NCI-H69 (cell line): ENCODE measurements at regions not wholly inside any gene's neighbourhood (a gene's known extent, or its start where the extent isn't known, plus 50 kb on each side); places are given as distances from the start of the nearest gene placed in this dataset.
"Not testable (repeated sequence)": the region's sequence is repeated elsewhere in the genome, so short reads cannot be mapped to it uniquely, and the experiment has no call there.

ENCODE experiments used
- DNase-seq: peaks from one replicate; lab custom pipeline; 2025; lab: John Stamatoyannopoulos, UW

DNA sequence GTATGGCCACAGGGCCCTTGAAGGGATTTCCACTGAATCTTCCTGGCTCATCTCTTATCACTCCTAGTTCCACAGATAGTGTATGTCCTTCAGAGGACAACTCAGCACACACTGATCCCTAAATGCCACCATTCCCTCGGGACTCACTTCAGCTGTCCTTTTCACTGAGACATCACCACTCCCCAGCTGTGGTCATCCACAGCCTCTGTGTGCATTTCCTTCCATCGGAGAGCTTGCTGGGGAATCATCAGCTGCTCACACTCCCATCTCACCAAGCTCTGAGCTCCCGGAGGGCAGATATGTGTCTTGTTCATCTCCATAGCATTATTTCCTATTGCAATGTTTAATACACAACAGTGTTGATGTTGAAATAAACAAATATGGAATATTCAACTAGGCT, 759.5 kb downstream of the RNF144A start:
- no peak for DNase-seq

DNA sequence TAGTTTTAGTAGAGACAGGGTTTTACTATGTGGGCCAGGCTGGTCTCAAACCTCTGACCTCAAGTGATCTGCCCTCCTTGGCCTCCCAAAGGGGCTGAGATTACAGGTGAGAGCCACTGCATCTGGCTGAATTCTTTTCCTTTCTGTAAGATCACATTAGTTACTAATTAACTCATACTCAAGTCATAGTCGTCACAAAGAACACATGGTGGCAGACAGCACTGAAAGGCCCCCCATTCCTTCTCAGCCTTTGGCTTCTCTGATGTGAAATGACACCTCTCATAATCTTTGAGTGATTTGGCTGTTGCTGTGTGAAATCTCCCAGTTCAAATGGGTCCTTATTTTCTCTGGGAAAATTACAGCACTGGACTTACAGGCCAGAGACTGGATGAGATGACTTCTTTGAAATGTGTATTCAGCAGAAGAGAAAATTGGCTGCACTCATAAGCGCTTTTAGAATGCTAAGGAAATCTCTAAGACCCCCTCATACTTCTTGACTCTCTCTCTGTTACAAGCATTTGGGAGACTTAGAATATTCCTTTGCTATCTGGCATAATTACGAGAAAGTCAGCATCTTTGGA, 764.8 kb downstream of the RNF144A start:
- DNase-seq = no peak

DNA sequence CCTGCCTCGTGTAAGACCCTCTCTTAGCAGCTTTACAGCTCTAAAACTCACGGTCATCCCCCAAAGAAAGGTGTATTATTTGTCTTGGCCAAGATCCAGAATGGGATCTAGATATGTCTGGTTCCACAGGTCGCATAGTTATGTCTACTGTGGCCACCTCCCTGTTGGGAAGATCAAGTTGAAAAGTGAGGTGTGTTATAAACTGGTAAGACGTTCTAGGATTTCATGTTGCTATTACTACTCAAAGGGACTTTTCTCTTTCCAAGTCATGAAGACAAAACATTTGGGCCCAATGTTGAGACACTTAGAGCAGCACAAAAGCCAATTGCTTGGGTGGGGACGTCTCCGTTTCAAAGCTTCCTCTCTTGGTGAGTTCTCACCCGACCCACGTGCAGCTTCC, 766.0 kb downstream of the RNF144A start:
- DNase-seq = no peak

DNA sequence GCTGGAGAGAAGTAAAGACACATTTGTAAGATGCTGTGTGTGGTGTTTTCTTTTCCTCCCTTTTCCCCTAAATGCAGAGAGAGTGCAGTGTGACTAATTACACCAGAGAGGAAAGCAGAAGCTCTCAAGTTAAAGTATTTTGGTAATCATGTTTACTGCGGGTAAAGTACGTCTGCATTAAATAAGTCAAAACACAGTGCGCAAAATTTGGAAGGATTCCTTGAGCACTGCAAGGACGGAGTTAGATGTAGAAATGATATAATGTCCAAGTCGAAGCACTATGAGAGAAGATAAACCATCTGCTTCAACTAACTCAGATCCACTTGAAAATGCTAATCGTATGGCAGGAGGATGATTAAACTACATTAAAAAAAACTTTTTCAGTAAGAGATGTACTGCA, 766.5 kb downstream of the RNF144A start:
- no peak for DNase-seq

DNA sequence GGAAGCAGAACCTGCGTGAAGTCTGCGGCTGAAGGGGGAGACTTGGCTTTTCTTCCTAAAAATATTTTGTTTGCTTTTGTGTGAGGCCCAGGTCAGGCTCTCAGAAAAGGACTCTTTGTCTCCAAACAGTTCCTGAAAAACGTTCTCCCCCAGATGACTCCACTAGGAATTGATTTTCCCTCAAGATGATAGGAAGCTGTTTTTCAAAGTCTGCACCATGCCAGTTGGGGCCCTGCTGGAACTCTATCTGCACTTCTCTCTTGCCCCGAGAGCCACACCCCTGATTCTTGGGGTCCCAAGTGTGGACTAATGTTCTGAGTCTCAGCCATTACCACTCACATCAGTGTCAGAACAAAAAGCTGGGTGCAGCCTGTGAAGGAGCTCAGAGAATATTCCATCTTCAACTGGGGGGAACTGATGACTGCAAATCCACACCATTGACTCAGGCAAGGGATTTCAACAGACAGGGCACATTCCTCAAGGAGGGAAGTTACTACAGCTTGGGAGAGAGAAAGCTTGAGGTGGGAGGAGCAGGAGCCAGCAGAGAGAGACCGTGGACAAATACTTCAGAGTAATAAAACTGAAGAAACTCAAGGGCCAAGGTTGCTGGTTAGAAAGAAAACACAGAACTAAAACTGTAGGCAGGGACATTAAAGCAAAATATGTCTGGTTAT, 768.3 kb downstream of the RNF144A start:
- no peak for DNase-seq

DNA sequence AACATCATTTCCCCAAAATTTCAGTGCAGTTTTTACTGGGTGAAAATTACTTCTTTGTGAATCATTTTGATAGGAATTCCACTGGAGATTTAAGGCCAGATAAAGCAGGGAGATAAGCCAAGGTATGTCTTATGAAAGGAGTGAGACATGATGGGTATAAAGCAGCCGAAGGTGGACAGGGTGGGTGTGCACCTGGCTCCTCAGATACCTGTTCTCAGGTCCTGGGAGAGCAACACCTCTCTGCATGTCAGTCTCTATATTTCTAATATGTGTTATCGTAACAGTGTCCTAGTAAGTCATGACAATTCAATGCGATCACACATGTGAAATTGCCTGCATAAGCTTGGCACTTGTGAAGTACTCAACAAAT, 768.8 kb downstream of the RNF144A start:
- no peak for DNase-seq

DNA sequence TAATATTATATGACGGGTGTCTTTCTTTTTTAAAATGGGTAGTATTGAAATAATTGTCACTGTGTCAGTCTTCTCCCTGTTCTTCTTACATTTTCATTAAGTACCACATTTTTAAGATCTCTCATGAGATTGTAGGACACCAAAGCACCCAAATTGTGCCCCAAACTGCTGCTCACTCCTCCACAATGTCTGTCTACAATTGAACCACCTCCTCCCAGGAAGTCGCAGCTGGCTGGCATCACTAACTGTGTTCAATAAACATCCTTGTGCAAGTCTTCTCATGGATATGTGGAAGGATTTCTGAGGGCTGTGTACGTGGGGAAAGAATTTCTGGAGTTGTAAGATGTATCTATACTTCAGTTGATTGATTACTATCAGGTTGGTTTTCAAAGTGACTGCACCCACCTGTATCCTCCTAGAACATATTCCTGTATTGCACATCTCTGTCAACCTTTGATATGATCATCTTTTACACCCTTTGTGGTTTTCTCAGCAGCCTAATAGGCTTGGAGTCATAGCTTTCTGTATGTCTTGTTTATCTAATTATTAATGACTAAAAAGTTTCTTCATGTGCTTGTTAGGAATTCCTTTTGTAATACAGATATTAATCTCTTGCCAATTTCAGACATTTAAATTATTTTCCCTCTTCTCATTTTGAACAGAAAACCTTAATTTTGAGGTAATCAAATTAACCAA, 774.9 kb downstream of the RNF144A start:
- no peak for DNase-seq

DNA sequence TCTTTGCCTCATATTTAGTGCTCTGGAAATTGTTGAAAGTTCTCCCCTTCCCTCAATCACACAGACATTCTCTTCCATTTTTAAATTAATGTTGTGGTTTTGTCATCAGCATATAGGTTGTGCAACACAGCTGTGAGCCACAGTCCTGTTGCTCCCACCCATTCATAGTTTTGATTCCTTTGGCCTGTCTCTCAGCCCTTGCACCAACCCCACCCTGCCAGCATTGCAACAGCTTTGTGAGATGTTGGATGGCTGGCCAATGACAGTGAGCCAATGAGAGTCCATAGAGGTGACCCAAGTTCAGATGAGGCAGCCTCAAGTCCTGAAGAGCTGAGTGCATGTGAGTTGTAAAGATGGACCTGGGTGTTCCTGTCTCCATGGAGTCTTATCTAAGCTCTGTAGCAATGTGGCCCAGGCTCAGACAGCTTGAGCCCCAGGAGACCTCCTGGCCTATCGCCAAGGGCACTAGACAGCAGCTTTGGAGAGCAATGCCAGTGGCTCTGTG, 775.5 kb downstream of the RNF144A start:
- peak; percentile 57 for DNase-seq

DNA sequence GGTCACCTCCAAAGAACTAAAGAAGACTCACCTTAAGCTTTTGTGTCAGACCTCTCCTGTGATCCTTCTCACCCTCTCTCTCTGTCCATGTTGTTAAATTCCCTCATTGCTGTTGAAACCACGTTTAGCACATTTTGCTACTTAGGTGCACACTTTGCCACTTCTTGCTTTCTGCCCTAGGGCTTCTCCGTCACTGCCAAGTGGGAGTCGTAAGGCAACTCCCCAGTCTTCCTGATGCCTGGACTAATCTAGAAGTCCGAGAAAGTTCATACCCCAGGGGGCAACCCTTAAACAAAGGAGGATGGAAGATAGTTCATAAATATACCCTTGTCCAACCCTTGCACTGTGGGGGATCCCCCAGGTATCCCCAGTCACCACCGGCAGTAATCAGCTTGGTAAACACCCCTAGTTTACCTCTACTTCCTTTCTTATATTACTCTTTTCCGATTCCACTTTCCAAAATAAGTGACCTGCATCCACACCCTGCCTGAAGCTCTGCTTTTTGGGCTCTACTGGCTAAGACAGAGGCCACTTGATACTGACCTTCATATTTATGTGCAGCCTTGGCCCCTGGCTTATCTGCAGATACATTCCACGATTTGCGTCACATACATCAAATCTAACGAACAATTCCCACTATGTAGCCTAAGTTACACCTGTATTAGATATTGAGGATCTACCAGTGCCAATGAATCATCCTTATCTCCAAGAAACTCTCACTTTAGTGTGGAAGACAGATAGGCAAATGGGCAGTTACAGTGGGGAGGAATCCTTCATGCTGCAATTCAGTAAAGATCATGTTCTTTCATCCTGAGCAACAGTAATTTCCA, 776.2 kb downstream of the RNF144A start:
- DNase-seq = no peak

DNA sequence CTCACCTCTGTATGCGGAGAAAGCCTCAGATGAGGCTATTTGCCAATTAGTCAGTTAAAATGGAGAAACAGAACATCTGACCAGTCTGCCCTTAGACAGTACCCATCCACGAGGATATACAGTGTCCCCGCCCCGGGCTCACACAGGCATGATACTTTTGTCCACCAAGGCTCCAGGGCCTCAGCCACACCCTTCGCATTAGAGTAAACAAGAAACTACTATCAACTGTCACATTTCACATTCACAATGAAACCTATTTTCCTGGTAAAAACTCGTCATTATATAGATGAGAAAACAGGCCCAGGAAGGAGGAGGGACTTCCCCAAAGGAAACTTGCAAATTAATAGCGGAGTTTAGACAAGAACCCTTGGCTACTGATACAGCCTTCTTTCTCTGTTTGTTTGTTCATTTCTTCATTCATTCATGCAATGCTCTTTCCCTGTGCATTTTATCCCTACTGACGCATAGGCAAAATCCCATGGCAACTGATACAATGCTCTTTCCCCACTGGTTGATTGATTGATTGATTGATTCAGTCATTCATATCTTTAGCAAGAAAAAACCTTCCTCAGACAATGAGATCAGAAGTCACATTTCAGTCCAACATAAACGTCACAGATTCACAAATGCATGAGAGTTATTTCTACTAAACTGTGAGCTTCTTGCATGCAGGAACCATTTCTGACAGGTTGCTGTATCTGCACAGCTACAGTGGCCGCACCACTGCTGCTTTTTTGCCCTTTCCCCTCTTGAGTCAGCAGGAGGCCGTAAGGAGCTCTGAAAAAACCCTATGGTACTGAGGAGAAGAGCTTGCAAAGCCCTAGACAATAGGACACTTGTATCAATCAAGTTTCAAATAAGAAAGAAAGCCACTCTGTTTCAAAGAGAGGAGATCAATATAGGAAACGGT, 777.1 kb downstream of the RNF144A start:
- DNase-seq = no peak

DNA sequence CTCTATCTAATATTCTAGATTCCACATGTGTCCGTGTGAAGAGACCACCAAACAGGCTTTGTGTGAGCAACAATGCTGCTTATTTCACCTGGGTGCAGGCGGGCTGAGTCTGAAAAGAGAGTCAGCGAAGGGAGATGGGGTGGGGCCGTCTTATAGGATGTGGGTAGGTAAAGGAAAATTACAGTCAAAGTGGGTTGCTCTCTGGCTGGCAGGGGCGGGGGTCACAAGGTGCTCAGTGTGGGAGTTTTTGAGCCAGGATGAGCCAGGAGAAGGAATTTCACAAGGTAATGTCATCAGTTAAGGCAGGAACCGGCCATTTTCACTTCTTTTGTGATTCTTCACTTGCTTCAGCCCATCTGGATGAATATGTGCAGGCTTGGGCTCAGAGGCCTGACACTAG, 779.3 kb downstream of the RNF144A start:
- not testable (repeated sequence) for DNase-seq

DNA sequence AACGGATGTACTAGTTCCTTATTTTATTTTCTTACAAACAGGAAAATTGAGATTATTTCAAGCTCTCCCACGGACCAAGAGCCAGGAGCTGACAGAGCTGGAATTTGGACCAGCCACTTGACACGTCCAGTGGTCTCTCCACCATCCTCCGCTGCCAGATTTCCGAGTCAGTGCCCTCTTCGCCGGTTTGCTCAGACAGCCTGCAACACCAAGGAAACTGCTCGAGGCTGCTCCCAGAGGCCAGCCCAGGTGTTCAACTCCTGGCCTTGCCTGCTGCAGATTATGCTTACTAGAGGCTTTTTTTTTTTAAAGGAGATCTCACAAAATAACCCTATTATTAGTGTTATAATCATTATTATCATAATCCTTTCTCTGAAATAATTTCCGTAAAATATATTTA, 779.8 kb downstream of the RNF144A start:
- DNase-seq = no peak

DNA sequence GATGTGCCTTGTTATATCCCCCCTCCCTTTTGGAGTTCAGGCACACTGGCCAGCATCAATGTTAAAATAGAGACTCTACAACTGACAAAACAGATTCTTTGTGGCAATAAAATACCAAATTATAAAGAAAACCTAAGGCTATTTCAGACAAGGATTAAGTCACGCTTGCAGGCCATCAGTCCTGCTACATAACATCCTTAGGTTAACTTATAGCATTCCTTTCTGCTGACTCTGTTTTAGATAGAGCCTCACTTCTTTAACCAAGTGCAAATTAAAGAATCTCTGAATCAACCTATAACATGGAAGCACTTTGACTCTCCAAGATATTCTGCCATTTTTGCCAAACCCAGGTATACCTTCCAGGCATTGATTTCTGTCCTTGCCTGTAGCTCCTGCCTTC, 784.6 kb downstream of the RNF144A start:
- no peak for DNase-seq

DNA sequence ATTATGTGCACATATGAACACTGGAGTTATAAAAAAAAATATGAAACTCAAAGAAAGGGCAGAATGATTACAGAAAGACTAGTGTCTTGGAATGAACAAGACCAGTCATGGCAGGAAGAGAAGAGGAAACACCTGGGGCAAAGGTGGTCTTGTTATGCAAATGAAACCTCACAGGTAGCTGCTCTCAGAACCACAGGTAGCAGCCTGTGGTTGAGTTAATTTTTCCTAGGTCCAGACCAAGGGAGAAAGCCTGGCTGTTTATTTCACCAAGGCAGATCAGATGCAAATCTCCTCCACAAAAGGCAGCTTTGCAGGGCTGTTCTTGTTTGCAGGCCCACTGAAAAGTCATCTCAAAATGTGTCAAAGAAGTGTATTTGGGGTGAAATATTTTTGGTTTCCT, 785.8 kb downstream of the RNF144A start:
- DNase-seq = peak; percentile 30

DNA sequence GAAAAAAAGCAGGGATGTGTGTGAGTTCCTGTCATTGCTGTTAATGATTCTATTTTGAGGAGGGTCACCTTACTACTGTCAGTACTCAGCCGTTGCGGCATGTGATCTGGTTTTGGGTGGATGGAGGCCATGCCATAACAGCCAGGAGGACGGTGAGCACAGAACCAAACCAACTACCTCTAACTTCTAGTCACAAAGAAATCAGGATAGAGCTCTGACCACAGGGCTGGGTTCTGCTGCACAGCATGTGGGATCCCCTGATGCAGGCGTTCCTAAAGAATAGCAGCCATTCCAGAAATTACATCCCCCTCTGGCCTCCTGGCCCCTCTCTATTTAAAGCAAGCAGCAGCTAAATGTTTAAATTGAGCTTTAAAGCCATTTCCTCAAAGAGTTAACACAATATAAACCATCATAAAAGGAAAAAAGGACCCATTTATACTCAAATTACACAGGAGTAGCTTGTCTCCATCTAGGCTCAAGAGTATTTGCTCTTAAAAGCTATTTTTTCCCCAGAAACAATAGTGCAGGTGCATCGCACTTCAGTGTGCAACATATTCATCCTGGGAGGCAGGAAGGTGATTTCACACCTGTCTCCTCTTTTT, 786.4 kb downstream of the RNF144A start:
- DNase-seq = peak; percentile 86

DNA sequence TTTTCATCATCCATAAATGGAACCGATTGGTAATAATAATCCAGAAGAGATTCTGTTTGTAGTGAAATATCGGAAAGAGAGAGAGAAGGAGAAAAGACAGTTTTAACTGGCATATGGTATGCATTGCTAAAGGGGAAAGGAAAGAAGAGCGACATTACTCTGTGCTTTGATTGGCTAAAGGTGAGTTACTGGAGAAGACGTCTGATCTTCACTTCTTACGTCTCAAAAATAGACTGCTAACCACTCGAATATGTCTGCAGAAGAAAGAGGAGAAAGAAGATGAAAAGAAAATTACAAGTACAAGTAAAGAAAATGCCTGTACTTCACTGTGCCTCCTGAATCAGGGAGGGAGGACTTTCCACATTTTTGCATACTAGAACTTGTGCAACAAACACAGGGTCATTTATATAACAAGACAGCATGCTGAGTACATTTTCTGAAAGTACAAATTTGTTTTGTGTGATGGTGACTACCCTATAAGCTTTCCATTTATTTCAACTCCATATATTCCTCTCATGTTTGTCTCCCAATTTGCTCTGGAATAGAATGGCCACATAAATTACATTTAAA, 787.2 kb downstream of the RNF144A start:
- no peak for DNase-seq

DNA sequence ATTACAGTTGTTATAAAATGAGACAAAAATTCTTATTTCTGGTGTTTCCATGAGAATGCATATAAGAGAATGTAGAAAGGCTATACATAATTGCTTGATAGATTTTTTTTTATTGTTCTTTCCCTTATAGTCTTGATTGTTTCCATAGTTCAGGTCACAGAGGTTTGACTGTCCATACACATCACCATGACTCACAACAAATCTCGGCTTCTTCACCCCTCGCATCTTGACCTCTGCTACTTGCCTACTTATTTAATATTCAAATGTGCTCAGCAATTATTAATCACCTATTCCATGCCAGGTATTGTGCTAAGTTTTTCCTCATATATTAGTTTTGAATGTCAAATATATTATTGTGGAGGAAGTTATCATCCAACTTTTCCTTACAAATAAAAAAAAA, 789.6 kb downstream of the RNF144A start:
- no peak for DNase-seq

DNA sequence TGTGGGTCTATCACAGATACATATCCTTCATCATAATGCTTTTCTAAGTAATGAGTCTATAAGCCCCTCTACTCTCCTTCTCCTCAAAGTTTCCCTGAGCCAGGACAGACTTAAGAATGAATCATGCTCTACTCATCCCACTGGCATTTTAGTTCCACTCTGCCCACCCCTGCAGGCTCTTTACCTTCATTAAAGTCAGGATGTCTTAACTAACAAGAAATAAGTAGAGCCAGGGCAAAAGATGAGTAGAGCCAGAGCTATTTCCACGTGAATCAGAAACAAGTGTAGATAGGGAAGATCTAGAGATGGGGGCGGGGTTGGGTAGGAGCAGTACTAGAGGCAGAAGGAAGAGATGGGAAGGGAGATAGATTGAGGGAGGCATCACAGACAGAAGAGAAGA, 790.5 kb downstream of the RNF144A start:
- DNase-seq = no peak

DNA sequence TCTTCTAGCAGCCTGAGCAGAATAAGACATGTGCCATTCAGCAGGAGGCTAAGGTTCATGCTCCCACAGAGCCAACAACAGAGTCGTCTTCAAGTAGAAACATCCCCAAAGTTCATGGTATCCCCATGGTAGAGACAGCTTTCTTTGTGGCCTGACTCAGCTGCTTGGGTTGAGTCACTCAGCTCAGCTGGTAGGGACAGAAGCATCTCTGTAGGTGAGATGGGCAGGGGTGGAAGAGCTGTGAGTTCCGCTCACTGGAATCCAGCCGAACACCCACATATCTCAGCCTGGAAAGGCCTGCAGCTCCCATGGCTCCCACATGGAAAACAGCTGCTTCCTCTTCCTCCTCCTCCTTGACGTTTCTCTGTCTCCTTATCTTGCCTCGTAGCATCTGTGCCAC, 792.7 kb downstream of the RNF144A start:
- DNase-seq = no peak

DNA sequence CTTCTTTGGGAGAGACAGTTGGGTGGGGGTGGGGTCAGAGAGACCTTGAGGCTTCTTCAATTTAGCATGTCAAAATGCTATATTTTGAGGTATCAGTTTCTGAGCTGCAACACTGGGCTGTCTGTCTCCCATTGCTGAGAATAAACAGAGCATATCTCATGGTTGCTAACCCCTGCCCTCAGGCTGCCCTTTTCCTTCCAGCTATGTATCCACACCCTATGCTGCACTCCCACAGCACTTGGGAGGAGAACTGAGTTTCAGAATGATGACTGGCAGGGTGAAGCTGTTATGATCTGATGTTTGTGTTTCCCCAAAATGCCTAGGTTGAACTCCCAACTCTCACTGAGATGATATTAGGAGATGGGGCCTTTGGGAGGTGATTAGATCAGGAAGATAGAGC, 794.0 kb downstream of the RNF144A start:
- no peak for DNase-seq

DNA sequence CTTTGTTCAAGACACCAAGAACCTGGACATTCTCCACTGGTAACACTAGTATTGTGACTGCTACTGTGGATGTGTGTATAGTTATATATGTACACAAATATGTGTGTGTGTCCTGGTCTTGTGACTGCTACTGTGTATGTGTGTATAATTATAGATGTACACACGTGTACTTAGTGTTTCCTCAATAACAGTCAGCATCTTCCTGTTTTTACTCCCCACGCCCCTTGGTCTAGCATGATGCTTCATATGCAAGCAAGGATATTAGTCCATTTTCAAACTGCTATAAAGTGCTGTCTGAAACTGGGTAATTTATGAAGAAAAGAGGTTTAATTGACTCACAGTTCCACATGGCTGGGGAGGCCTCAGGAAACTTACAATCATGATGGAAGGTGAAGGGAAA, 802.7 kb downstream of the RNF144A start:
- no peak for DNase-seq
